NB4 (cell line): ENCODE measurements at regions not wholly inside any gene's neighbourhood (a gene's known extent, or its start where the extent isn't known, plus 50 kb on each side); places are given as distances from the start of the nearest gene placed in this dataset.

Experiments
- DNase-seq: peaks from one replicate; pipeline ENCODE4 v3.0.0; 2010; ENCODE audit warnings: low read depth
- H3K4me3 ChIP-seq: one replicate; pipeline ENCODE4 v1.5.1; 2011; ENCODE audit warnings: mild to moderate bottlenecking, low read depth, low read length, moderate library complexity
- CTCF ChIP-seq: IDR thresholded peaks from one replicate; pipeline ENCODE4 v1.5.1; 2012; ENCODE audit warnings: low read depth, low read length
- MYC ChIP-seq: IDR thresholded peaks from 2 replicates; pipeline ENCODE4 v1.6.1; 2011; ENCODE audit warnings: low read depth, low read length
- POLR2A ChIP-seq: IDR thresholded peaks from 2 replicates; pipeline ENCODE4 v1.6.1; 2011; ENCODE audit warnings: mild to moderate bottlenecking; ENCODE audit not compliant: insufficient read length; ENCODE audit errors: extremely low read depth
- TF ChIP-seq, protein P1 (sequence below): IDR thresholded peaks from 2 replicates; pipeline ENCODE4 v1.6.1; 2011; ENCODE audit warnings: low read depth, low read length

- TF ChIP-seq CTCF (no peak), MYC (no peak), POLR2A (no peak)
- TF ChIP-seq, protein P1, sequence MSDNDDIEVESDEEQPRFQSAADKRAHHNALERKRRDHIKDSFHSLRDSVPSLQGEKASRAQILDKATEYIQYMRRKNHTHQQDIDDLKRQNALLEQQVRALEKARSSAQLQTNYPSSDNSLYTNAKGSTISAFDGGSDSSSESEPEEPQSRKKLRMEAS: no peak
- H3K4me3 ChIP-seq: no peak overlapping the region
- peak; percentile 59 for DNase-seq
These were observed 50.3 kb downstream of the UTRN start for GRCh38 chr6:144335311-144335861.

DNA sequence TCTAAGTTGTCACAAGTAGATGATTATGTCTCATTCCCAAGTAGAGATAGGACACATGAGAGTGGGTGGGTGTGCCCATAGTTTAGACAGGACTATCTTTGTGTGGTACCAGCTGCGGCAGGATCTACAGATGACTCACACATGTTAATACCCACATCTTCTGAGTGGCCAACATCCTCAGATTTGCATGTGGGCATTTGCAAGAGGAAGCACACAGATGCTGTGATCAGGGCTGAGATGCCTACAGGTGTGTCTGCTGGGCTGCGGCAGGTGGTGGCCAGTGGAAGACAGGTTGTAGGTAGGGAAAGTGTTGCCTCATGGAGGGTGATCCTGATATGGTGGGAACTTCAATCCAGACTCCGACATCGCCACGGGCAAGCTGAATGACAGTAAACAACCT is 50.8 kb downstream of the UTRN start:
- H3K4me3 ChIP-seq: no peak overlapping the region
- peak; percentile 38 for DNase-seq
- TF ChIP-seq MYC (no peak), POLR2A (no peak), CTCF (no peak)
- TF ChIP-seq, protein P1: no peak

- H3K4me3 ChIP-seq: no peak overlapping the region
- DNase-seq: no peak
- TF ChIP-seq CTCF (no peak), MYC (no peak), POLR2A (no peak)
- TF ChIP-seq, protein P1: no peak
These were observed 51.8 kb downstream of the UTRN start for GRCh38 chr6:144336900-144337299.

DNA sequence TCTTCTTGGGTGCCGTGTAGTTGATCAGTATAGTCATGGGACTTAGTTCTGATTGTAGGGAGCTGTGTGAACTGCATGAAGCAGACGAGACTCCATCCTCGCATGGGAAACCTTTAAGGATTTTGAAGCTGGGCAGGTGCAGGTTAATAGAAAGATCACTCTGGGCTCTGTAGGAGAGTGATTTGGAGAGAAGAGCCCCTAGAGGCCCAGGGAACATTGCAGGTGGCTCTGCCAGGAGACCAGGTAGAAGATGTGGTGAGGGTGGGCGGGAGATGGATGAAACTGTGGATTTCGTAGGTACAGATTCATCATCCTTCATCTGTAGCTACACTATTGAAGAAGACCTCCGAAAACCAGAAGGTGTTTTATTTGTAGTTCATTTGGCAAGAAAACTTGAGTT is 53.3 kb downstream of the UTRN start:
- TF ChIP-seq CTCF: no peak
- TF ChIP-seq, protein P1: no peak
- no peak for TF ChIP-seq MYC
- TF ChIP-seq POLR2A: no peak
- H3K4me3 ChIP-seq: no peak overlapping the region
- DNase-seq: no peak

- no peak overlapping the region for H3K4me3 ChIP-seq
- no peak for TF ChIP-seq MYC
- TF ChIP-seq CTCF: no peak
- TF ChIP-seq, protein P1: no peak
- no peak for TF ChIP-seq POLR2A
These were observed 54.0 kb downstream of the UTRN start for GRCh38 chr6:144338951-144339700.

More at GRCh38 chr6:144338951-144339700, 54.0 kb downstream of the UTRN start:
- DNase-seq: peak; percentile 49
